CD14-positive monocyte (primary cell): ENCODE measurements at regions not wholly inside any gene's neighbourhood (a gene's known extent, or its start where the extent isn't known, plus 50 kb on each side); places are given as distances from the start of the nearest gene placed in this dataset.

ENCODE experiments used
- DNase-seq, 3 donors: peaks; one replicate each; pipeline ENCODE4 v3.0.0-alpha.2; 2011 to 2022
- H2AFZ ChIP-seq: 2 replicates; pipeline ENCODE4 v1.6.0; 2012; ENCODE audit warnings: mild to moderate bottlenecking, low read depth, low read length, inconsistent platforms; ENCODE audit not compliant: insufficient read depth, poor library complexity, severe bottlenecking
- H3K27ac ChIP-seq, 2 donors: 1 replicate in 1 of 2; 2 replicates in 1 of 2; pipeline ENCODE4 v1.5.1; 2012 to 2013; ENCODE audit warnings: low read length in 2 of 2, control low read depth in 1 of 2, inconsistent platforms in 1 of 2, low read depth in 1 of 2, mild to moderate bottlenecking in 1 of 2
- H3K27me3 ChIP-seq, 2 donors: one replicate each; pipeline versions ENCODE4 v1.6.0 to v1.6.1; 2011 to 2013; ENCODE audit warnings: low read length in 2 of 2; ENCODE audit not compliant: control insufficient read depth in 2 of 2, insufficient read depth in 2 of 2
- H3K36me3 ChIP-seq, 2 donors: replicated peaks in 1 of 2; 1 replicate in 1 of 2; 2 replicates in 1 of 2; pipeline versions ENCODE4 v1.5.1 to v1.6.1; 2012 to 2013; ENCODE audit warnings: low read length in 2 of 2, control low read depth in 1 of 2, inconsistent platforms in 1 of 2, mild to moderate bottlenecking in 1 of 2; ENCODE audit not compliant: insufficient read depth in 2 of 2, control insufficient read depth in 1 of 2
- H3K4me1 ChIP-seq, 2 donors: 1 replicate in 1 of 2; 2 replicates in 1 of 2; pipeline versions ENCODE4 v1.5.1 to v1.6.1; 2012 to 2013; ENCODE audit warnings: low read length in 2 of 2, control low read depth in 1 of 2, inconsistent platforms in 1 of 2, mild to moderate bottlenecking in 1 of 2, moderate library complexity in 1 of 2; ENCODE audit not compliant: insufficient read depth in 2 of 2, control insufficient read depth in 1 of 2
- H3K4me2 ChIP-seq: replicated peaks from 2 replicates; pipeline ENCODE3; 2012; ENCODE audit warnings: low read length, moderate library complexity, mild to moderate bottlenecking; ENCODE audit not compliant: poor library complexity, severe bottlenecking; ENCODE audit errors: extremely low read depth
- H3K4me3 ChIP-seq, 3 experiments: fragments of 200-600 bp in 1 of 3; sonication (generic) in 1 of 3; replicated peaks in 1 of 3; 1 replicate in 2 of 3; 2 replicates in 1 of 3; pipeline ENCODE4 v1.5.1; 2011 to 2013; ENCODE audit warnings: low read length in 3 of 3, mild to moderate bottlenecking in 3 of 3, control low read depth in 2 of 3, low read depth in 2 of 3, inconsistent platforms in 1 of 3, moderate library complexity in 1 of 3
- H3K79me2 ChIP-seq: 2 replicates; pipeline ENCODE4 v1.6.0; 2012; ENCODE audit warnings: mild to moderate bottlenecking, control low read depth, inconsistent platforms, low read length, moderate library complexity; ENCODE audit not compliant: insufficient read depth
- H3K9ac ChIP-seq: 2 replicates; pipeline ENCODE4 v1.6.0; 2017; ENCODE audit warnings: low read length, mild to moderate bottlenecking; ENCODE audit not compliant: insufficient read depth, poor library complexity, severe bottlenecking
- H3K9me3 ChIP-seq, 2 donors: replicated peaks in 1 of 2; 1 replicate in 1 of 2; 2 replicates in 1 of 2; pipeline versions ENCODE4 v1.5.1 to v1.6.1; 2012 to 2013; ENCODE audit warnings: low read length in 2 of 2, control low read depth in 1 of 2; ENCODE audit not compliant: control insufficient read depth in 1 of 2, insufficient read depth in 1 of 2
- H4K20me1 ChIP-seq: 2 replicates; pipeline ENCODE4 v1.6.0; 2012; ENCODE audit warnings: mild to moderate bottlenecking, low read length, control low read depth, moderate library complexity; ENCODE audit not compliant: insufficient read depth
- H3K27ac Mint-ChIP-seq, 7 donors: one replicate each; pipeline ENCODE4 v1.8.0; 2020; ENCODE audit warnings: mild to moderate bottlenecking in 7 of 7, mixed read lengths in 7 of 7, moderate library complexity in 6 of 7, inconsistent platforms in 2 of 7
- H3K27me3 Mint-ChIP-seq, 3 donors: one replicate each; pipeline ENCODE4 v1.8.0; 2021 to 2022; ENCODE audit warnings: low read depth in 3 of 3, mild to moderate bottlenecking in 3 of 3, mixed read lengths in 3 of 3, moderate library complexity in 3 of 3, inconsistent platforms in 1 of 3
- H3K36me3 Mint-ChIP-seq, 2 donors: one replicate each; pipeline ENCODE4 v1.8.0; 2020; ENCODE audit warnings: mixed read lengths in 2 of 2, inconsistent platforms in 1 of 2, mild to moderate bottlenecking in 1 of 2
- H3K4me1 Mint-ChIP-seq: one replicate; pipeline ENCODE4 v1.8.0; 2020; ENCODE audit warnings: mild to moderate bottlenecking, mixed read lengths
- H3K4me3 Mint-ChIP-seq, 2 donors: one replicate each; pipeline ENCODE4 v1.8.0; 2020; ENCODE audit warnings: mild to moderate bottlenecking in 2 of 2, mixed read lengths in 2 of 2, moderate library complexity in 1 of 2
- H3K9me3 Mint-ChIP-seq, 7 donors: one replicate each; pipeline ENCODE4 v1.8.0; 2020 to 2022; ENCODE audit warnings: mixed read lengths in 7 of 7, mild to moderate bottlenecking in 6 of 7, moderate library complexity in 6 of 7, inconsistent platforms in 2 of 7
- WGBS: methylation state at CpG from one replicate; pipeline ENCODE4 v1.1.5; 2013; ENCODE audit warnings: missing lambda C conversion rate; ENCODE audit not compliant: insufficient coverage; 5-methylcytosine and 5-hydroxymethylcytosine counted together
- intact Hi-C, 2 donors: fragments of 100-400 bp; cut with micrococcal nuclease; formaldehyde crosslinking; loops; one replicate each; pipeline versions ENCODE4 v1.15.0 to v1.15.1; 2023
- TF ChIP-seq, protein P1 (sequence below): fragments of 200-600 bp; IDR thresholded peaks from one replicate; pipeline ENCODE4 v1.8.0; 2022; ENCODE audit warnings: antibody characterized with exemption, mild to moderate bottlenecking

DNA sequence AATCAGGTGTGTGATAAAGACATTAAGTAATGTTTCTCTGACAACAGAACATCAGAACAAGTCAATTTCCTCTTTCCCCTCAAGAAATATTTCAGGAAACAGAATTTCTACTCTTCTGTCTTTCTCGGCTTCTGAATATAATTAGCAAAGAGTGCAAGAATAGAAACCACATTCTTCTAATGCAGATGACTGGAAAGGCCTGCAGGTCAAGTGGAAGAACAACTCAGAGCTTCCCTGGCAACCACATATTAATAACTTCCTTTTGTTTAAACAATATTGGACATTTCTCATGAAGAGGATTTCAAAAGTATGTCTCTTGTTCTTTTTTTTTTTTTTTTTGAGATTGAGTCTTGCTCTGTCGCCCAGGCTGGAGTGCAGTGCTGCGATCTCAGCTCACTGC is 225.5 kb downstream of the PARM1 start:
- H3K79me2 ChIP-seq = no peaks in the 10 kb centered on the region
- H3K9ac ChIP-seq = no peak overlapping the region
- no peak for DNase-seq
- no CpG with 5 or more reads among the region's 3 CpGs for WGBS
- Mint-ChIP-seq H3K4me1 (no peaks in the 10 kb centered on the region), H3K36me3 (no peaks in the 10 kb centered on the region), H3K9me3 (peaks cover 0 to 26% (median 16%) of the 10 kb centered on the region in 7 donors), H3K4me3 (no peak overlapping the region), H3K27ac (no peak overlapping the region), H3K27me3 (peaks cover 0 to 2% (median 0%) of the 10 kb centered on the region in 3 donors)
- no peak overlapping the region for H3K4me3 ChIP-seq
- TF ChIP-seq, protein P1, sequence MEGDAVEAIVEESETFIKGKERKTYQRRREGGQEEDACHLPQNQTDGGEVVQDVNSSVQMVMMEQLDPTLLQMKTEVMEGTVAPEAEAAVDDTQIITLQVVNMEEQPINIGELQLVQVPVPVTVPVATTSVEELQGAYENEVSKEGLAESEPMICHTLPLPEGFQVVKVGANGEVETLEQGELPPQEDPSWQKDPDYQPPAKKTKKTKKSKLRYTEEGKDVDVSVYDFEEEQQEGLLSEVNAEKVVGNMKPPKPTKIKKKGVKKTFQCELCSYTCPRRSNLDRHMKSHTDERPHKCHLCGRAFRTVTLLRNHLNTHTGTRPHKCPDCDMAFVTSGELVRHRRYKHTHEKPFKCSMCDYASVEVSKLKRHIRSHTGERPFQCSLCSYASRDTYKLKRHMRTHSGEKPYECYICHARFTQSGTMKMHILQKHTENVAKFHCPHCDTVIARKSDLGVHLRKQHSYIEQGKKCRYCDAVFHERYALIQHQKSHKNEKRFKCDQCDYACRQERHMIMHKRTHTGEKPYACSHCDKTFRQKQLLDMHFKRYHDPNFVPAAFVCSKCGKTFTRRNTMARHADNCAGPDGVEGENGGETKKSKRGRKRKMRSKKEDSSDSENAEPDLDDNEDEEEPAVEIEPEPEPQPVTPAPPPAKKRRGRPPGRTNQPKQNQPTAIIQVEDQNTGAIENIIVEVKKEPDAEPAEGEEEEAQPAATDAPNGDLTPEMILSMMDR = no peak
- no peaks in the 10 kb centered on the region for H3K36me3 ChIP-seq
- no peaks in the 10 kb centered on the region for H3K27me3 ChIP-seq
- no peaks in the 10 kb centered on the region for H3K4me1 ChIP-seq
- no peaks in the 10 kb centered on the region for H4K20me1 ChIP-seq
- H2AFZ ChIP-seq = no peak overlapping the region
- intact Hi-C loops = no loop called here
- H3K27ac ChIP-seq = no peak overlapping the region
- H3K9me3 ChIP-seq = peaks cover 14 to 21% of the 10 kb centered on the region in 2 donors
- no peak overlapping the region for H3K4me2 ChIP-seq

DNA sequence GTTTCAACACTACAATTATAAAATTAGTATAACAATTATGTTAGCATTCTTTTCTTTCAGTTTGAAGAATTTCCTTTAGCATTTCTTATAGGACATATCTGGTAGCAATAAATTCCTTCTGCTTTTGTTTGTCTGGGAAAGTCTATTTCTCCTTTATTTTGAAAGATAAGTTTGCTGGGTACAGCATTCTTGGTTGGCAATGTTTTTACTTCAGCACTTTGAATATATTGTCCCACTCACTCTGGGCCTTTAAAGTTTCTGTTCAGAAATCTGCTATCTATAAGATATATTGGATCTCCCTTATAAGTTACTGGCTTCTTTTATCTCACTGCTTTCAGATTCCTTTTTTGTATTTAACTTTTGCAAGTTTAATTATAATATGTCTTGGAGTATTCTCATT is 222.1 kb downstream of the PARM1 start:
- Histone ChIP-seq H3K4me1 (no peaks in the 10 kb centered on the region), H3K9ac (no peak overlapping the region), H3K27ac (no peak overlapping the region), H3K79me2 (no peaks in the 10 kb centered on the region), H3K4me3 (no peak overlapping the region), H3K4me2 (no peak overlapping the region), H3K36me3 (no peaks in the 10 kb centered on the region), H3K9me3 (peaks cover 14 to 21% of the 10 kb centered on the region in 2 donors), H3K27me3 (no peaks in the 10 kb centered on the region), H2AFZ (no peak overlapping the region), H4K20me1 (no peaks in the 10 kb centered on the region)
- no peak for DNase-seq
- Mint-ChIP-seq H3K4me1 (no peaks in the 10 kb centered on the region), H3K9me3 (peaks cover 0 to 22% (median 13%) of the 10 kb centered on the region in 7 donors), H3K27me3 (peaks cover 0 to 2% (median 0%) of the 10 kb centered on the region in 3 donors), H3K4me3 (no peak overlapping the region), H3K36me3 (no peaks in the 10 kb centered on the region), H3K27ac (no peak overlapping the region)
- intact Hi-C loops = no loop called here
- TF ChIP-seq, protein P1 = no peak
